Right lobe of liver (tissue), 6 donors: ENCODE measurements at regions not wholly inside any gene's neighbourhood (a gene's known extent, or its start where the extent isn't known, plus 50 kb on each side); places are given as distances from the start of the nearest gene placed in this dataset.

Source experiments
- ATAC-seq, 4 donors: fragments of 200-7000 bp; cut with Tn5 transposase; one replicate each; pipeline ENCODE4 v1.9.1; 2020; ENCODE audit warnings: mild to moderate bottlenecking in 4 of 4, moderate library complexity in 4 of 4
- DNase-seq, 3 donors: peaks; one replicate each; pipeline ENCODE4 v3.0.0-alpha.2; 2020
- H3K27ac ChIP-seq, 3 donors: fragments of 200-600 bp; one replicate each; pipeline ENCODE4 v1.8.0; 2022
- H3K27me3 ChIP-seq, 2 donors: fragments of 200-600 bp; one replicate each; pipeline ENCODE4 v1.8.0; 2022
- H3K36me3 ChIP-seq, 4 donors: fragments of 200-600 bp; sonication (generic) in 1 of 4; one replicate each; pipeline versions ENCODE4 v1.5.1 to v1.8.0; 2017 to 2022; ENCODE audit warnings: control low read depth in 1 of 4
- H3K4me1 ChIP-seq, 4 donors: fragments of 200-600 bp; sonication (generic) in 1 of 4; one replicate each; pipeline versions ENCODE4 v1.5.1 to v1.8.0; 2017 to 2022; ENCODE audit warnings: control low read depth in 1 of 4
- H3K4me3 ChIP-seq, 3 donors: fragments of 200-600 bp; one replicate each; pipeline ENCODE4 v1.8.0; 2022
- H3K9me3 ChIP-seq, 4 donors: fragments of 200-600 bp; sonication (generic) in 1 of 4; one replicate each; pipeline versions ENCODE4 v1.5.1 to v1.8.0; 2017 to 2022; ENCODE audit warnings: control low read depth in 1 of 4
- POLR2A ChIP-seq: fragments of 450-650 bp; IDR thresholded peaks from one replicate; pipeline ENCODE4 v1.6.1; 2017; ENCODE audit warnings: antibody characterized with exemption, mild to moderate bottlenecking
- WGBS: methylation state at CpG from one replicate; pipeline ENCODE4 v1.1.6; 2018; ENCODE audit warnings: low coverage, low lambda C conversion rate; ENCODE audit not compliant: insufficient coverage; ENCODE audit errors: missing lambda C conversion rate; 5-methylcytosine and 5-hydroxymethylcytosine counted together
- intact Hi-C, 2 donors: fragments of 100-400 bp; cut with DNase I; formaldehyde crosslinking; loops; one replicate each; pipeline versions ENCODE4 v1.11.2 to v1.14.1; 2022
- TF ChIP-seq, protein P1 (sequence below), 4 donors: fragments of 200-600 bp in 3 of 4; fragments of 450-650 bp in 1 of 4; IDR thresholded peaks; one replicate each; pipeline versions ENCODE4 v1.5.1 to v1.8.0; 2016 to 2022; ENCODE audit warnings: antibody characterized with exemption in 4 of 4, mild to moderate bottlenecking in 2 of 4
- donor health status: DM: no; HTN: yes; CAD: no.
- donor health status: DM: no; HTN: no; CAD: no.
- donor health status: DM: no; HTN: no; CAD: no.
- donor health status: DM: no; HTN: yes; CAD: no.
- donor health status: DM: no; HTN: yes; CAD: no.

DNA sequence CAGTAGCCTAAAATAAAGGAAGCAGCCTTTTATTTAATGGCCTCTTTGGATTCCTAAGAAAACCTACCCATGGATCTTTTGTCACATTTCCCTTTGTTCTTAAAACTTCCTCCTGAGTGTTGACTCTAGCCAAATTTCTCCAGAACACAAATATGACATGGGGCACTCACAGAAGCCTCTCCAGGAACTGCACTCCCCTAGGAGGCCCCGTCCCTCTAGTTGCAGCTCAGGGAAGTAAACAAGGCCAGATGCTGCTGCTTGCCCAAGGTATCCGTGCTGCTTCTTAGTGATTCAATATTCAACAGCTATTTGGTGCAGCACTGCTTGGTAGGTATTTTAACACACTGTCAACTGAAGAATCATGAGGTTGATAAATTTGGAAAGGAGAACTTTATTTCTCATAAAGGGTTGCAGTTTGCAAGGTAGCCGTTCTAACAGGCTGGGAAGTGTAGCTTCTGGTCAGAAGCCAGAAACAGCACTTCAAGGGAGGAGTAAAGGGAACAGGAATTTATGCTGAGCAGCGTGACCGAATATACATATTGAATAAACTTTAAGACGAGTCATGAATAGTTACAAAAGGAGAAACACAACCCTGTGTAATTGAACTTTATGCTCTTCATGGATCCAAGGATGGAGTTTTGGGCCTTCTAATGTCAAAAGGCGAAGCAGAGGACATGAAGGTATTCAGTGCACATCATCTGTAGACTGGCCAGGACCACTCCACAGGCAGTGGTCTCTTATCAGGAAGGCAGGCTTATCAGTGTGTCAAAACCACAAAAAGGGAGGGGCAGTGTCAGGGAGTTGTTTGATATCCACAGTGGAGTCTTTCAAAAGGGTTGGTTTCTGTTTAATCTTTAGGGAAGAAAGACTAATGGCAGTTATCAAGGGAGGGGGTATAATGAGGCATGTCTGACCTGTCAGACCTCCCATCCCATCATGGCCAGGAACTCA is 63.3 kb downstream of the CD24 start:
- no peak for TF ChIP-seq POLR2A
- TF ChIP-seq, protein P1, sequence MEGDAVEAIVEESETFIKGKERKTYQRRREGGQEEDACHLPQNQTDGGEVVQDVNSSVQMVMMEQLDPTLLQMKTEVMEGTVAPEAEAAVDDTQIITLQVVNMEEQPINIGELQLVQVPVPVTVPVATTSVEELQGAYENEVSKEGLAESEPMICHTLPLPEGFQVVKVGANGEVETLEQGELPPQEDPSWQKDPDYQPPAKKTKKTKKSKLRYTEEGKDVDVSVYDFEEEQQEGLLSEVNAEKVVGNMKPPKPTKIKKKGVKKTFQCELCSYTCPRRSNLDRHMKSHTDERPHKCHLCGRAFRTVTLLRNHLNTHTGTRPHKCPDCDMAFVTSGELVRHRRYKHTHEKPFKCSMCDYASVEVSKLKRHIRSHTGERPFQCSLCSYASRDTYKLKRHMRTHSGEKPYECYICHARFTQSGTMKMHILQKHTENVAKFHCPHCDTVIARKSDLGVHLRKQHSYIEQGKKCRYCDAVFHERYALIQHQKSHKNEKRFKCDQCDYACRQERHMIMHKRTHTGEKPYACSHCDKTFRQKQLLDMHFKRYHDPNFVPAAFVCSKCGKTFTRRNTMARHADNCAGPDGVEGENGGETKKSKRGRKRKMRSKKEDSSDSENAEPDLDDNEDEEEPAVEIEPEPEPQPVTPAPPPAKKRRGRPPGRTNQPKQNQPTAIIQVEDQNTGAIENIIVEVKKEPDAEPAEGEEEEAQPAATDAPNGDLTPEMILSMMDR (IDR thresholded peaks at IDR 0.05): no peak
- no peak overlapping the region for H3K4me3 ChIP-seq
- no peak for ATAC-seq
- H3K4me1 ChIP-seq: no peaks in the 10 kb centered on the region
- H3K9me3 ChIP-seq: no peaks in the 10 kb centered on the region
- 72% methylated on average over 7 of the region's 7 CpGs for WGBS
- no peak for DNase-seq
- intact Hi-C loops: no loop called here
- no peak overlapping the region for H3K27ac ChIP-seq
- H3K36me3 ChIP-seq: no peaks in the 10 kb centered on the region
- H3K27me3 ChIP-seq: no peaks in the 10 kb centered on the region

- Histone ChIP-seq H3K27me3 (no peaks in the 10 kb centered on the region), H3K4me1 (no peaks in the 10 kb centered on the region), H3K9me3 (no peaks in the 10 kb centered on the region), H3K4me3 (no peak overlapping the region), H3K36me3 (no peaks in the 10 kb centered on the region), H3K27ac (no peak overlapping the region)
- DNase-seq (no peak), ATAC-seq (no peak)
- TF ChIP-seq, protein P1 (IDR thresholded peaks at IDR 0.05): no peak
- TF ChIP-seq POLR2A: no peak
- WGBS: 60% methylated on average over 3 of the region's 3 CpGs
- intact Hi-C loops: no loop called here
These were observed 66.1 kb downstream of the CD24 start for GRCh38 chr6:106908386-106908840.

DNA sequence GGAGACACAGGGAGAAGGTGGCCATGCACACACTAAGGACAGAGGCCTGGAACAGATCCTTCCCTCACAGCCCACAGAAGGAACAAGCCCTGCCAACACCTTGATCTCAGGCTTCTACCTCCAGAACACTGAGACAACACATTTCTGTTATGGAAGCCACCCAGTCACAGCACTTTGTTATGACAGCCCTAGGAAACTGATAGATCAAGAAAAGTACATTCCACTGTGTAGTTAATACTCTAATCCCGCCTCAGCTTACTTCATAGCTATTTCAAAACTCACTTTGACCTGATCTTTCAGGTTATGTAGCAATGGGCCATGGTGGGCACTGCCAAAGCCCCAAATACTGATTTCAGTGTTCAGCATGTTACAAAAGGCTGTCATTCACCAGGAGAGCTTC is 66.8 kb downstream of the CD24 start:
- WGBS: 40% methylated on average over 1 of the region's 1 CpG
- H3K27ac ChIP-seq: no peak overlapping the region
- no peak overlapping the region for H3K4me3 ChIP-seq
- H3K27me3 ChIP-seq: no peaks in the 10 kb centered on the region
- no peak for DNase-seq
- ATAC-seq: peak in 1 of 4 donors; percentile 28
- H3K36me3 ChIP-seq: no peaks in the 10 kb centered on the region
- no peaks in the 10 kb centered on the region for H3K4me1 ChIP-seq
- no peaks in the 10 kb centered on the region for H3K9me3 ChIP-seq
- TF ChIP-seq, protein P1 (IDR thresholded peaks at IDR 0.05): no peak
- no peak for TF ChIP-seq POLR2A
- intact Hi-C loops: no loop called here

DNA sequence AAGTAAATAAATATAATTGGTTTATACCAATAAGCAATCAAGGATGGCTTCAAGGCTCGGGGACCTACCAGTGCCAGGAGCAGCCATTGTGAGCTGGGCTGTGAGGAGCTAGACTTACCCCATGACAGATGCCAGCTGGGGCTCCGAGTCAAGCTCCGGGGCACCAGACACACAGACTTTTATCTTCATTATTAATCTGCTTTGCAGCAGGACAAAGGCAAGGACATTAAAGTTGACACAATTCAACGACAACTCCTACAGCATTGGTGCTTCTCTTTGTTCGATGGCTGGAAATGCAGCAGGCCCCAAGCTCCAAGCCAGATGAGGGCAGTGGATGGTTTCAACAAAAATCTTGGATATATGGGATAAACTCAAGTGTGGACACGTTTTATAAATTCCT is 68.3 kb downstream of the CD24 start:
- ATAC-seq (no peak), DNase-seq (no peak)
- no peak overlapping the region for H3K4me3 ChIP-seq
- intact Hi-C loops: no loop called here
- H3K27ac ChIP-seq: no peak overlapping the region
- H3K36me3 ChIP-seq: no peaks in the 10 kb centered on the region
- no peak for TF ChIP-seq POLR2A
- TF ChIP-seq, protein P1 (IDR thresholded peaks at IDR 0.05): no peak
- WGBS: 90% methylated on average over 6 of the region's 6 CpGs
- no peaks in the 10 kb centered on the region for H3K27me3 ChIP-seq
- H3K9me3 ChIP-seq: no peaks in the 10 kb centered on the region
- no peaks in the 10 kb centered on the region for H3K4me1 ChIP-seq
